NCI-H1694 (cell line): ENCODE measurements at regions not wholly inside any gene's neighbourhood (a gene's known extent, or its start where the extent isn't known, plus 50 kb on each side); places are given as distances from the start of the nearest gene placed in this dataset.
"Not testable (repeated sequence)": the region's sequence is repeated elsewhere in the genome, so short reads cannot be mapped to it uniquely, and the experiment has no call there.

Experiments used
- DNase-seq: peaks from one replicate; lab custom pipeline; 2025; lab: John Stamatoyannopoulos, UW

DNA sequence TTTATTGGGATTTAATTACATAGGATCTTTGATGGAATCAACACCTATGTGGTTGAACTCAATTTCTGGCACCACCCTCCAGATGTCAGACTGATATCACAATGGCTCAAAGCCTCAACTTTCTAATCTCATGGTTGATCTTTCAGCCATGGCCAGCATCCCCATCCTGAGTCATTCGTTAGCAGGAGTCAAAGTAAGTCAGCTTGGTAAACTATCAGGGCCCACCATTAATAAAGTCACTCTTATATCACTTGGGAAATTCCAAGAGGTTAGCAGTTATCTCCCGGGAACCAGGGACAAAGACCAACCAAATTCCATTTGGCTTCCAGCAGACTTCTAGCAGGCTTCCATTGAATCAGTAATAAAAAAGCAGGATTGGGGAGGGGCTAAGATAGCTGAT is 50.7 kb upstream of the TNFSF4 start:
- DNase-seq = no peak

DNA sequence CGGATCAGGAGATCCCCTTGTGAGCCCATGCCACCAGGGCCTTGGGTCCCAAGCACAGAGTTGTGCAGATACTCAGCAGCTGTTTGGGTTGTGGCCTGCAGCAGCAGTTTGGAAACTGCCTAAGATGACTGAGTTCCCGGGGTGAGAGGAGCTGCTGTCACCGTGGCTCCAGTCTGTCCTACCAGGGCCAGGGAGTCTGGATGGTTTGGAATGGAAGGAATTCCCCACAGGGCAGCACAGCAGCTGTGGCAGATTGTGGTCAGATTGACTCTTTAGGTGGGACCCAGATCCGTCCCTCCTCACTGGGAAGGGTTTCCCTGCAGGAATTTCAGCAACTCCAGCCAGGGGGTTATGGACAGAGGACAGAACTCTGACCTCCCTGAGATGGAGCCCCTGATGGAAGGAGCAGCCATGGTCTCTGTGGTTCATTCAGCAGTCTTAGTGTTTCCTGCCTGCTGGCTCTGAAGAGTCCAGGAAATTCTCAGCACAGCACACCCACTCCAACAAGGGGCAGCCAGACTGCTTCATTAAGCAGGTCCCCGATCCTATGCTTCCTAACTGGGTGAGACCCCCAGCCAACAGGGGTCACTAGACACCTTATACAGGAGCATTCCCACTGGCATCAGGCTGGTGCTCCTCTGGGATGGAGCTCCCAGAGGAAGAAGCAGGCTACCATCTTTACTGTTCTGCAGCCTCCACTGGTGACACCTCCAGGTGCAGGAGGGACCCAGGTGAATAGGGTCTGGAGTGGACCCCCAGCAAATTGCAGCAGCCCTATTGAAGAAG is 51.5 kb upstream of the TNFSF4 start:
- DNase-seq = no peak

DNA sequence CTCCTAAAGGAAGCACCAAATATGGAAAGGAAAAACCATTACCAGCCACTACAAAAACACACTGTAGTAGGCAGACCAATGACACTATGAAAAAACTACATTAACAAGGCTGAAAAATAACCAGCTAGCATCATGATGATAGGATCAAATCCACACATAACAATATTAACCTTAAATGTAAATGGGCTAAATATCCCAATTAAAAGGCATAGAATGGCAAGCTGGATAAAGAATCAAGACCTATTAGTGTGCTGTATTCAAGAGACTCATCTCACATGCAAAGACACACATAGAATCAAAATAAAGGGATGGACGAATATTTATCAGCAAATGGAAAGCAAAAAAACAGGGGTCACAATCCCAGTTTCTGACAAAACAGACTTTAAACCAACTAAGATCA is 53.2 kb upstream of the TNFSF4 start:
- not testable (repeated sequence) for DNase-seq

DNA sequence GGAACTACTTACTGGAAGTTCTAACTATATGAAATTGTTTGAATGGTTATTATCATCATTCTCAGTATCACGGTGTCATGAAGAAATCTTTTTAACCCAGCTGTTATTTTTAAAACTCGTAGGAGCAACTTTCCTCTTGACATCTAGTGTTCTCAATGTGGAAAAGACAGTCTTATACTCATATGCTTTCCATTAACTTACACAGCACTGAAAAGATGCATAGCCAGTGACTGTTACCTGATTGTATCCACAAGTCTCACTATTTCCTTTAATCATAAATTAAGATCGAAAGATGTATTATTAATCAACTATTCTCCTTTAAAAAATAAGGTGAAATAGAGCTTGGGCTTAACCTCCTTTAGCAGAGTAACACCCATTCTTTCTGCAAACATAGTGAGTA is 59.7 kb upstream of the TNFSF4 start:
- no peak for DNase-seq

DNA sequence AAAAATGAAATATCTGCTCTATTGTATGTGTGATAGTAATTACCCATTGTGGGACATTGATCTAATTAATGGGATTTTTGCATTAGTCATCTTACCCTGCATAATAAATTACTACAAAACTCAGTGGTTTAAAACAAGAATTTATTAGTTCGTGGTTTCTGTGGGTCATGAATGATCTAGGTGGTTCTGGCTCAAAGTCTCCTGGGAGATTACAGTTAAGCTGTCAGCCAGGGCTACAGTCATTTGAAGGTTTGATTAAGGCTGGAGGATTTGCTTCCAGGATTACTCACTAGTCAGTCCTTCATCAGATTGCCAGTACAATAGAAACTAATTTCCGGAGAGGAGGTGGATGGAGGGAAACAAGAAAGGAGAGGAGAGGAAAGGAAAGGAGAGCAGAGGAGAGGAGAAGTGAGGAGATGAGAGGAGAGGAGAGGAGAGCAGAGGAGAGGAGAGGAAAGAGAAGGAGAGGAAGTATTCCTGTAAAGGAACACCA is 60.4 kb upstream of the TNFSF4 start:
- DNase-seq = no peak

DNA sequence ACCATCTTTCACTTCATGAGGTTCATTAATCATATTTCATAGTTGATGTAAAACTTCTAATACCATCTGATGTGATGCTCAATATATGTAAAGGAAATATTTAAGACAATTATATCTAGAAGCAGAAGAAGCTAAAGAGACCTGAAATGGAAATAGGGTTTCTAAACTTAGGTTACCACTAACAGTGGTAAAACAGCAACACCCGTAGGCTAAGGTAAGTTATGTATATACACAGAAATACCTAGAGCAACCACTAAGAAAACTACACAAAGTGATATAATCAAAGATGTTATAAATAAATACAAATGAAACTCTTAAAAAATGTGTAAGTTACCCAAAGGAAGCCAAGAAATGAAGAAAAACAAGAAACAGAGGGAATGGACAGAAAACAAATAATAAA is 61.1 kb upstream of the TNFSF4 start:
- no peak for DNase-seq

DNA sequence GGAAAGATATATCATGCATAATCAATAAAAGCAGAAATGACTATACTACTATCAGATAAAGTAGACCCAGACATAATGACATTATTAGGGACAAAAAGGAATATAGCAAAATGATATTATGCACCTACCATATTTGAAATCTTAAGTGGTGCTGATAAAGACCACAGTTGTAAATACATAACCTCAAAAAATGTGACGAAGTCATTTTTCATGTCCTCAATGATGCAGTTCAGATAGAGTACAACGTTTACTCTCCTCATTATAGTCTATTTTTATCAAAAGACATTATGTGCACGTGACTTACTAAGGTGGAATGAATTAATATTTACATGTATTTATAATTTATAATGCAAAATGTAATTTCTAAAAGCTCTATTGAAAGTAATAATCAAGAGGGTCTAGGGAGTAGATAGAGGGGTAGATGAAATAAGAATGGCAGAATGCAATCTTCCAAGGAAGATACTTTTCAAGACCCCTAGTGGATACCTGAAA is 61.7 kb upstream of the TNFSF4 start:
- DNase-seq = no peak

DNA sequence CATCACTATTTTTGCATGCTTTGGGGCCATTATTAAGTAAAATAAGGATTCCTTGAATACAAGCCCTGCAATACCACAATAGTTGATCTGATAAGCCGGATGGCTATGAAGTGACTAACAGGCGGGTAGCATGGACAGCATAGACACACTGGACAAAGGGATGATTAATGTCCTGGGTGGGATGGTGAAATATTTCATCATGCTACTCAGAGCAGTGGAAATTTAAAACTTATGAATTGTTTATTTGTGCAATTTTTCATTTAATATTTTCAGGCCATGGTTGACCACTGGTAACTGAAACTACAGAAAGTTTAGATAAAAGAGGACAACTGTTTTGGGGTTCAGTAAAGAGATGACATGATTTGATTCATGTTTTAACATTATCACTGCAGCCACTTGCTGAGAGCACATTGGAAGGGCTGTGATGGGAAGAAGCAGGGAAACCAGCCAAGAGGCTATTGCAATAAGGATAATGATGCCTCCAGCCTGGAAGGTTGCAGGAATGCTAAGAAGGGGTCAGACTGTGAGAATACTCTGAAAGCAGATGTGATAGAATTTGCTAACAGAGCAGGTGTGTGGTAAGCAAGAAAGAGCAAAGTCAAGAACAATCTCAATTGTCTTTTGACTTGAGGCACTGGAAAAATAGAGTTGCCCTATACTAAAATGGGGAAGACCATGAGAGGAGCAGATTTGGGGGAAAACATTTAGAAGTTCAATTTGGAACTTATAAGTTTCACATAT is 62.5 kb upstream of the TNFSF4 start:
- no peak for DNase-seq

DNA sequence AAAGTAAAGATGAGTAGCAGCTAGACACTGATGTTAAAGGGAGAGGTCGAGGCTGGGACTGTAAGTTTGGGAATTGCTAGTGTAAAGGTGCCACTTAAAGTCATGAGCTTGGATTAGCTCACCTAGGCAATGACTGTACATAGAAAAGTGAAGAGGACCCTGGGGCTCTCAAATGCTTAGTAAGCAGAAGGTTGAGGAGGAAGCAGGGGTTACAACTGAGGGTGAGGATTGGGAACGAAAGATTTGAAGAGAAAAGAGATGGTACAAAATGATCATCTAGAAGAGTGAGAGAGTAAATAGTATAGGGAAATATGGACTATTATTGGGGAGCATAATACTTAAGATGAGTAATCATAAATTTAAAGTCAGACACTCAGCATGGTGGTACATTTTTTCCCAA is 63.1 kb upstream of the TNFSF4 start:
- DNase-seq = no peak

DNA sequence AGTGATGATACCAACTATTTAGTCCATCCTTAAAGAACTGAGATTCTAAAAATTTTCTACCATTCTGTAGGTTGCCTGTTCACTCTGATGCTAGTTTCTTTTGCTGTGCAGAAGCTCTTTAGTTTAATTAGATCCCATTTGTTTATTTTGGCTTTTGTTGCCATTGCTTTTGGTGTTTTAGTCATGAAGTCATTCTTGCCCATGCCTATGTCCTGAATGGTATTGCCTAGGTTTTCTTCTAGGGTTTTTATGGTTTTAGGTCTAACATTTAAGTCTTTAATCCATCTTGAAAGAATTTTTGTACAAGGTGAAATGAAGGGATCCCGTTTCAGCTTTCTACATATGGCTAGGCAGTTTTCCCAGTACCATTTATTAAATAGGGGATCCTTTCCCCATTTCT is 63.9 kb upstream of the TNFSF4 start:
- DNase-seq = not testable (repeated sequence)

DNA sequence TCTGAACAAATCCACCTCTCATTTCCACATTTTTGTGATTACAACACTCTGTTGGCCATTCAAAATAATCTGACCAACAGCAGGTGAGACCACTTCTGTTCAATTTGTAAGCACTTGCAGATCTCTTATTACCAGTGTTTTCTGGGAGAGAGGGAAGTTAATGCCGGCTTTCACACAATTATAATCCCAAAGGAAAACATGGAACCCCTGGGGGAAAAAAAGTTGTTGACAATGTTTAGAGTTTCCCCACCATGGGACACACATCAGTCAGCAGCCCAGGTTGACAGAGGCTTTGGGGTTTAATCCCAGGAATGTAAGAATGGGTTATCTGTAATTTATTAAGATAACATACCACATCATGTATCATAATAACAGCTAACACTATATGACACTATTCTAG is 68.4 kb upstream of the TNFSF4 start:
- no peak for DNase-seq

DNA sequence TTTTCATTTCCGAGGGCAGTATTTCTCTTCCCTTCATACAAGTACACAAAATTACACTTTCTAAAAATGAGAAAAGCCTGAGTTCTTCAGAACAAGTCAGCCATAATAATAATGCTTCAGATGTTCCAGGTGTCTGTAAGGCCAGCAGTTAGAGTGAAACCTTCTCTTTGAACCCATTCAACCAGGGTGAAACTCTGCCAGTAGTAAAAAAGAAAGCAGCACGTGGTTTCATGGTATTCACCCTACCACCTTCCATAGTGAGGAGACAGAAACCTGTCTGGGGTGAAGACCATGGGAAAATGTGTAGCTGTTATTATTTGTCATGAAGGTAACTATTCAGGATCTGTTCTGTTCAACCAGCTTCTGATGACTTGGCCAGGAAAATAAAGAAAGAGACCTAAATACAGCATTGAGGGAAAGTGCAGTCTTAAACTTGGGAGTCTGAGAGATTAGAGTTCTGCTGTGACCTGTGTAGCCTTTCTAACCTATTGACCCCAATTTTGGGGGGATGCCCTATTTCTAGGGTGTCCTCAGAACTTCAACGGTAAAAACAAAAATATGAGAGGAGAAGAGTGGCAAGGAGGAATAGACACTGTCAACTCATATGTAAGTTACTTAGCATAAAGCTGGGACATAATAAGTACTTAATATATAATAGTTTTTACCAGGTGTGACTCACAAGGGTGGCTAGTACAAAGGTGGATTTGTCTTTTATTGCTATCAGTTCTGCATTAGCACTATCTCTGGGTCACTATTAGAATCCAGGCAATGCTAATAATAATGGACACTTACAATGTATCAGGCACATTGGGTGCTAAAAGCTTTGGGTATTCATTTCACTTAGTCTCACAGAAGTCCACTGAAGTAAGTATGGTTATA is 70.0 kb upstream of the TNFSF4 start:
- no peak for DNase-seq

DNA sequence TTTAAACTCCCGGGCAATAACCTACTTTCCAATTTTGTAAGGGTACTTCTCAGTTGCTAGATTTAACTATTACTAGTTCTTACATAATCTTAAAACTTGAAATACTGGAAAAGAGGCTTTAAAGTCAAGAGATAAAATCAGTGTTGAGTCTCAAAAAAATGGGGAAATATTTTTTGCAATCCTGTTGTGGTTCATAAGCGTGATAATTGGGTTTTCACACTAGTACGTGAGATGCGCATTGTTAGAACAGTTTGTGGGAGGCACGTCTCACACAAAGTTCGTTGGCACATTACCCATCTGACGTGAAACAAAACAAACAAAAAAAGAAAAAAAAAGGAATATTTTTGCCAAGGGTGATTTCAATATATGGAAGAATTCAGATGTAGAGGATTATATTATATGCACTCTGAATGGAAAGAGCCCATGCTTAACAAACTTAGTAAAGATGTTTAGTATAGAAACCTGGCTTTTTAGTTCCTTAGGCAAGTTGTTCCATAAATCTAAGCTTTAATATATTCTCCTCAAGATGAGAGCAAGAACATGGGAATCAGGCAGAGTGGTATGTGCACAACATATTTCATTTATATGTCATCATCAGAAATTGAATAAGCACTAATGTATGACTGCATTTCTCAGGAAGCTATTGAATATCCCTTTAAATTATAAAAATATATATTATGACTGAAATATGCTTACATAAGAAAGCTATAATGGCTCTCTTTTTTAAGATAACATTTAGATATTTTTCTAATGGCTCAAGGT is 73.9 kb upstream of the TNFSF4 start:
- DNase-seq = no peak

DNA sequence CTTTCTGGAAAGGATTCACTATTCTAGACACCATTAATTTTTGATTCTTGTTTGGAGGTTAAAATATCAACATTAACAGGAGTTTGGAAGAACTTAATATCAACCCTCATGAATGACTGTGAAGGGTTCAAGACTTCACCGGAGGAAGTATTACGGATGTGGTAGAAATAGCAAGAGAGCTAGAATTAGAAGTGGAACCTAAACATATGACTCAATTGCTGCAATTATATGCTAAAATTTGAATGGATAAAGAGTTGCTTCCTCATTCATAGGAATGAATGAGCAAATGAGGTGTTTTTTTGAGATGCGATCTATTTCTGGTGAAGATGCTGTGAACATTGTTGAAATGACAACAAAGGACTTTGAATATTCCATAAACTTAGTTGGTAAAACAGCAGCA is 77.9 kb upstream of the TNFSF4 start:
- no peak for DNase-seq

DNA sequence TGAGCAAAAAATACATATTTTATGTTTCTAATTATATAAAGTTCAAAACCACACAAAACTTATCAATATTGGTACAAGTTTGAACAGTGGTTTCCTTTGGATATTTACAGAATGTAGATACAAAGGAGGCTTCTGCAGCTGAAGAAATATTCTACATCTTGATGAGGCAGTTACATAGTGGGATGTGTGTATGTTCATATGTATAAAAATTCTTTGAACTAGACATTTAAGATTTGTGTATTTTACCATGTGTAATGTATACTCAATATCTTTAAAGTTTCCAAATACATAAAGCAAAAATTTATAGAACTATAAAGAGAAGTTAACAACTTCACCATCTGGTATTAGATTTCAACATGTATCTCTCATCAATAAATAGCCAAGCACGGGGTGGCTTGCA is 80.7 kb upstream of the TNFSF4 start:
- DNase-seq = no peak

DNA sequence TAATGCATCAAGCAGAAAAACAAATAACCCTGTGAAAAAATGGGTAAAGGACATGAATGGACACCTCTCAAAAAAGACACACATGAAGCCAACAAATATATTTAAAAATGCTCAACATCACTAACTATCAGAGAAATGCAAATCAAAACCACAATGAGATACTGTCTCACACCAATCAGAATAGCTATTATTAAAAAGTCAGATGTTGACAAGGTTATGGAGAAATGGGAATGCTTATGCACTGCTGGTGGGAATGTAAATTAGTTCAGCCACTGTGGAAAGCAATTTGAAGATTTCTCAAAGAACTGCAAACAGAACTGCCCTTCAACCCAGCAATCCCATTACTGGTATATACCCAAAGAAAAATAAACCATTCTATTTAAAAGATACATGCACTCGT is 86.6 kb upstream of the TNFSF4 start:
- no peak for DNase-seq

DNA sequence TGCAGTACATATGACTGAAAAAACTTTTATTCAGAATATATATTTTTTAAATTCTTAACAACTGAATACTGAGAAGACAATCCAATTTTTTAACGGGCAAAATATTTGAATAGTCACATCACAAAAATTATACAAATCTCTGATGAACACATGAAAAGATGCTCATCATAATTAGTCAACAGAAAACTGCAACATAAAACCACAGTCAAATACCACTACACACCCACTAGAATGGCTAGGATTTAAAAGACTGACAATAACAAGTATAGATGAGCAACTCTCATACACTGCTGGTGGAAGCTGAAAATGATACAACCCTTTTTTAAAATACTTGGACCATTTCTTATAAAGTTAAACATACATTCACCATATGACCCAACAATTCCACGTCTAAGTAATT is 87.7 kb upstream of the TNFSF4 start:
- no peak for DNase-seq

DNA sequence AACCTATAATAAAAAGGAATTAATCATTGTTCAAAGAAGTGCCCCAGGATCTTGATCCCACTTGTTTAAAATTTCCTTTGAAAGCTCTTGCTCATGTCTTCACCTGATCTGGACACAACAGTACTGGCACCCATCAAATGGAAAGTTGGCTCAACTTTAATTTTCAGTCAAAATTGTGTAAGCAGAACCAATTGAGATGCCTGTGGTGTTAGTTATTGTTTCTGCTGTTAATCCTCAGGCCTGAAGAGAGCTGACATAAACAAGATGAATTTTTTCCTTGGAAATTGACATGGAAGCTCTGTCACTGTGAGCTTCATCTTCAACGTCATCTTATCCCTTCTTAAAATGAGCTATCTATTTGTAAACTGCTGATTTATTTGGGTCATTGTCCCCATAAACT is 88.3 kb upstream of the TNFSF4 start:
- no peak for DNase-seq

DNA sequence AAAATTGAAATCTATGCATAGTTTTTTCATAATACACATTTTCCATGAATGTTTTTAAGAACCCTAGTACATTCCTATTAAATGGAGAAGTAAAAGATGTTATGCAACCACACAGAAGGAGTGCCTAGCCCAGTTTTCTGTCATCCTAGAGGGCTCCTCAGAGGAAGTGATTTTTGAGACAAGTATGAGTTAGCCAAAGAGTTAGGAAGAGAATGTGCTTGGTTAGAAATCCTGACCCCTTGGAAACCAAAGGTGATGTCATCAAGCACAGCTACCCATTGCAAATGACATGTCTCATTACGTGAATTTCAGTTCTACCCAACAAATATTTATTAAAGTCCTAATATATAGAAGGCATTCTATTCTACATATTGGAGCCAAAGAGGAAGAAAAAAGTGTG is 88.9 kb upstream of the TNFSF4 start:
- DNase-seq = no peak

DNA sequence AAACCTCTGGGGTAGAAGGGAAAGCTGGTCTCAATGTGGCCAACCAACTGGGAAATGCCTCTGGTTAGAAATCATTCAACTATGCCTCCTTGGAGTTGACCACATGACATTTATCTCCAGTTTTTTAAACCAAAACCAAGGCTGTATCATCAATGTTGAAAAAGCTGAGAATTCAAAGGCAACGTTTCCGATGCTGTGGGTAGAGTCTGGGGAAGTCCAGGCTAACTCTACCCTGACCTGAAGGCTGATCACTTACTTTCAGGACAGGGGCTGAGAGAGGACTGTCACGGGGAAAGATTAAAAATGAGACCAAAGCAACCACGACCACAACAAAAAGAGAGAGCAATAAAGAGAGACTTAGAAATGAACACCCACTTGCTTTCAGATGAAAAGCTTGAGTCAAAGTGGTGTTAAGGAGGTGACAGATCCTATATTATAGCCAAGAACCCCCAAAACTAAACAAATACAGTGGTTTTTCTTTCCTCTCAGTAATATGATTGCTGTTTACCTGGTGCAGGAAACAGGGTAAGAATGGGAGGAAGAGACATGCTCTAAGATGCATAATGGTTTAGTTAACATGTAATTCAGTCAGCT is 90.8 kb upstream of the TNFSF4 start:
- no peak for DNase-seq
